Prostate gland (tissue), 2 donors: ENCODE measurements at regions not wholly inside any gene's neighbourhood (a gene's known extent, or its start where the extent isn't known, plus 50 kb on each side); places are given as distances from the start of the nearest gene placed in this dataset.

Experiments used
- POLR2A ChIP-seq: fragments of 450-650 bp; IDR thresholded peaks from one replicate; pipeline ENCODE4 v1.6.1; 2016; ENCODE audit warnings: antibody characterized with exemption, mild to moderate bottlenecking
- POLR2AphosphoS5 ChIP-seq: sonication (generic); formaldehyde crosslinking; IDR thresholded peaks from one replicate; pipeline ENCODE4 v1.6.1; 2017; ENCODE audit warnings: antibody characterized with exemption
- TF ChIP-seq, protein P1 (sequence below), 4 experiments: fragments of 200-600 bp in 2 of 4; fragments of 450-650 bp in 2 of 4; sonication (generic) in 2 of 4; IDR thresholded peaks; 1 replicate in 3 of 4; 2 replicates in 1 of 4; pipeline ENCODE4 v1.5.1; 2016 to 2019; ENCODE audit warnings: antibody characterized with exemption in 4 of 4, mild to moderate bottlenecking in 2 of 4, moderate library complexity in 2 of 4

GRCh38 chr2:79393806-79394484 is 118.9 kb upstream of the CTNNA2 start:
- TF ChIP-seq POLR2A (no peak), POLR2AphosphoS5 (no peak)
- TF ChIP-seq, protein P1, sequence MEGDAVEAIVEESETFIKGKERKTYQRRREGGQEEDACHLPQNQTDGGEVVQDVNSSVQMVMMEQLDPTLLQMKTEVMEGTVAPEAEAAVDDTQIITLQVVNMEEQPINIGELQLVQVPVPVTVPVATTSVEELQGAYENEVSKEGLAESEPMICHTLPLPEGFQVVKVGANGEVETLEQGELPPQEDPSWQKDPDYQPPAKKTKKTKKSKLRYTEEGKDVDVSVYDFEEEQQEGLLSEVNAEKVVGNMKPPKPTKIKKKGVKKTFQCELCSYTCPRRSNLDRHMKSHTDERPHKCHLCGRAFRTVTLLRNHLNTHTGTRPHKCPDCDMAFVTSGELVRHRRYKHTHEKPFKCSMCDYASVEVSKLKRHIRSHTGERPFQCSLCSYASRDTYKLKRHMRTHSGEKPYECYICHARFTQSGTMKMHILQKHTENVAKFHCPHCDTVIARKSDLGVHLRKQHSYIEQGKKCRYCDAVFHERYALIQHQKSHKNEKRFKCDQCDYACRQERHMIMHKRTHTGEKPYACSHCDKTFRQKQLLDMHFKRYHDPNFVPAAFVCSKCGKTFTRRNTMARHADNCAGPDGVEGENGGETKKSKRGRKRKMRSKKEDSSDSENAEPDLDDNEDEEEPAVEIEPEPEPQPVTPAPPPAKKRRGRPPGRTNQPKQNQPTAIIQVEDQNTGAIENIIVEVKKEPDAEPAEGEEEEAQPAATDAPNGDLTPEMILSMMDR (IDR thresholded peaks at IDR 0.05), result no peak
